Activated naive CD8-positive, alpha-beta T cell treated with anti-CD3 and anti-CD28 coated beads for 36 hours (primary cell): ENCODE measurements at regions not wholly inside any gene's neighbourhood (a gene's known extent, or its start where the extent isn't known, plus 50 kb on each side); places are given as distances from the start of the nearest gene placed in this dataset.
"Not testable (repeated sequence)": the region's sequence is repeated elsewhere in the genome, so short reads cannot be mapped to it uniquely, and the experiment has no call there.

ENCODE experiments used
- DNase-seq: peaks from one replicate; pipeline ENCODE4 v3.0.0; 2021
- H3K27ac Mint-ChIP-seq: one replicate; pipeline ENCODE4 v1.8.0; 2022; ENCODE audit warnings: mild to moderate bottlenecking, moderate library complexity, mixed read lengths
- H3K27me3 Mint-ChIP-seq: one replicate; pipeline ENCODE4 v1.8.0; 2022; ENCODE audit warnings: mild to moderate bottlenecking, mixed read lengths
- H3K36me3 Mint-ChIP-seq: one replicate; pipeline ENCODE4 v1.8.0; 2021; ENCODE audit warnings: mild to moderate bottlenecking, mixed read lengths
- H3K4me1 Mint-ChIP-seq: one replicate; pipeline ENCODE4 v1.8.0; 2021; ENCODE audit warnings: mixed read lengths
- H3K4me3 Mint-ChIP-seq: one replicate; pipeline ENCODE4 v1.8.0; 2022; ENCODE audit warnings: mild to moderate bottlenecking, moderate library complexity, mixed read lengths
- H3K9me3 Mint-ChIP-seq: one replicate; pipeline ENCODE4 v1.8.0; 2022; ENCODE audit warnings: mixed read lengths

DNA sequence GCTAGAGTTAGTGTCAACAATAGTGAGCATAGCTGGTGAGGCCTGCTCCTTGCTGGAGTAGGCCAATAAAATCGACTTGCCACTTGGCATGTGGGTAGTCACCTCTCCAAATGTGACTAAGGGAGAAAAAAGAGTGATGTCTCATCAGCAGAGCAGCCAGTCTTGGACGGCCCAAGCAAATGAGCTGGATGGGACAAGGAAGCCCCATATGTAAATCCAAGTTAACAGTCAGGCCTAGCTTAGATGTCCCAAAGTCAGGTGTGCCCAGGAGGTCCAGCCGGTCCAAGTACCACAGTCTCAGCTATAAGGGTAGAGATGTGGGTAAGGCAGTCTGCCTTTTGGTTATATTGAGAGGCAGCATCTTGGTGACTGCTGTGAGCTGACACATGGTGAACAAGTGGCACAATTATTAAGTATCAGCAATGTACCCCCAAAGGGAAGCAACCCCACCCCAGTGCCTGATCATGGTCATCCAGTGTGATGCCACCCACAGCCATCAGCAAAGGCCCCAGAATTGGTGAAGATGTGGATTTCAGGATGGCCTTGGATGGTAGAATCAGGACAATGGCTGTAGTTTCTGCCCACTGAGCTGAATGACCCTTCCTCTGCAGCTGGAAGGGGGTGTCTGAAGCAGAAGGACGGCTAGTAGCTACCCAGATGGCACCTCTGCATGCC lies 83.4 kb downstream of the TNFRSF13B start:
- H3K27ac Mint-ChIP-seq, result no peak overlapping the region

GRCh38 chr17:16887523-16888095 lies 84.3 kb downstream of the TNFRSF13B start:
- Mint-ChIP-seq H3K9me3 (no peaks in the 10 kb centered on the region), H3K4me1 (no peaks in the 10 kb centered on the region), H3K27me3 (no peaks in the 10 kb centered on the region), H3K36me3 (no peaks in the 10 kb centered on the region), H3K4me3 (no peak overlapping the region), H3K27ac (no peak overlapping the region)
- DNase-seq, result no peak

More for the DNA sequence above, 83.4 kb downstream of the TNFRSF13B start:
- H3K4me1 Mint-ChIP-seq, result no peaks in the 10 kb centered on the region
- H3K9me3 Mint-ChIP-seq, result no peaks in the 10 kb centered on the region
- H3K27me3 Mint-ChIP-seq, result no peaks in the 10 kb centered on the region
- H3K4me3 Mint-ChIP-seq, result no peak overlapping the region
- DNase-seq, result no peak
- no peaks in the 10 kb centered on the region for H3K36me3 Mint-ChIP-seq

DNA sequence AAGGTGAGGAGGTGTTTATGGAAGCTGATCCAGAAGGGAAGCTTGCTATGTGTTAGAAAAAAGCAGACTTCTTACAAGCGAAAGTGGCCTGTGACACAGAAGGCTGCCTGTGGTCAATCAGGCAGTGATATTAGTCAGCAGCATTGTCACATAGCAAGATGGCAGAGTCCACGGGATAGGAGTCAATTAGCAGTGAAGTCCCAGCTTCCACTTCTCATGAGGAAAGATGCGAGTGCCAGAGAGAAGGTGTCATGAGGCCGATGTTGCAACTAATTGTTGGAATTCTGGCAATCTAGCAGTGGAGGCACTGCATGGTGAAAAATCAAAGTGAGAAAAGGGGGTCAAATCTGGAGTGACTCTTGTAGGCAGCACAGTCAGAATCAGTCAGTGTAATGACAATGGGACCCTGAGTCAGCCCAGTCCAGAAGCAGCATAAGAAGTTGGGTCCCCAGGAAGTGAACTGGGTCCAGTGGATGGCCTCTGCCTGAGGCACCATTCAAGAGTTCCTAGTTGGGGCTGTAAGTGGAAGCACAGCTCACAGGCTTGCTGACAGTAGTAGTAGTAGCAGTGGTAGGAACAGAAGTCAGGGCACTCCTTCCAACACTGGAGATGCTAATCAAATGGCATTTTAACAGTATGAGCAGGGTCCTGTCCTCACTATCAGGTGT lies 85.1 kb downstream of the TNFRSF13B start:
- Mint-ChIP-seq H3K9me3 (no peaks in the 10 kb centered on the region), H3K27ac (no peak overlapping the region), H3K36me3 (no peaks in the 10 kb centered on the region), H3K4me3 (no peak overlapping the region), H3K4me1 (no peaks in the 10 kb centered on the region), H3K27me3 (peaks cover 3% of the 10 kb centered on the region)
- no peak for DNase-seq

- H3K27me3 Mint-ChIP-seq, H3K4me1 Mint-ChIP-seq, DNase-seq, H3K27ac Mint-ChIP-seq, H3K36me3 Mint-ChIP-seq, H3K9me3 Mint-ChIP-seq, H3K4me3 Mint-ChIP-seq: not testable (repeated sequence)
Measured at GRCh38 chr17:16885204-16885603, 86.7 kb downstream of the TNFRSF13B start.

- H3K36me3 Mint-ChIP-seq, H3K27ac Mint-ChIP-seq, H3K4me3 Mint-ChIP-seq, DNase-seq, H3K9me3 Mint-ChIP-seq, H3K27me3 Mint-ChIP-seq, H3K4me1 Mint-ChIP-seq: not testable (repeated sequence)
Measured at GRCh38 chr17:16882926-16883265, 89.0 kb downstream of the TNFRSF13B start.

DNA sequence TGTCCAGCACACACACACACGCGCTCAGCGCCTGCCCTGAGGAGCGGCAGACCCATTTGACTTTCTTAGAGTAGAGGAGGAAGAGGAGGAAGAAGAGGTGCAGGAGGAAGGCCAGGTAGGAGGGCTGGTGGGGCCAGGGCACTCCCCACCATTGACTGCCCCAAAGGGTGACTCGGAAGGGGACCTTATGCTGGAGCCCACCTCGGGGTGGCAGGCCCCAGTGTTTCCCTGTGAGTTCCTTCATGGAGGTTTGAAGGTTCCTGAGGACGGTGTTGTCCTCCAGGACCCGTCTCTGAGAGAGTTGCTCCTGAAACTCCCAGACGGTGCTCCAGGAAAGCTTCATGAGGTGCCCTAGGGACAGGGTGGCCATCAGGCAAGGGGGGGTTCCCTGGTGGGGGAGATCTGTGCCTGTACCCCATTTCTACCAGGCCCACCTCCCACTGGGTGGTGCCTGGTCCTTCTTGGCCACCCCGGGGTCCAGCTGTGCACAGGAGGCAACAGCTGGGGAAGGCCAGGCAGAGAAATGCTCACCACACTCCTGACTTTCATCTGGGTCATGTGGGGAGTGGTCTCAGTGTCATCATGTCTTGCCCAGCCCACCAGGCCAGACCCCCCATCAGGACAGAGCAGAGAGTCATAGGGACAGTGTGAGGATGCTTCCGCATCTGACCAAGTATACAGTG lies 89.5 kb downstream of the TNFRSF13B start:
- no peak overlapping the region for H3K4me3 Mint-ChIP-seq
- H3K36me3 Mint-ChIP-seq, result no peaks in the 10 kb centered on the region
- H3K9me3 Mint-ChIP-seq, result peaks cover 1% of the 10 kb centered on the region
- H3K27ac Mint-ChIP-seq, result no peak overlapping the region
- no peaks in the 10 kb centered on the region for H3K4me1 Mint-ChIP-seq
- H3K27me3 Mint-ChIP-seq, result peaks cover 7% of the 10 kb centered on the region
- DNase-seq, result no peak

DNA sequence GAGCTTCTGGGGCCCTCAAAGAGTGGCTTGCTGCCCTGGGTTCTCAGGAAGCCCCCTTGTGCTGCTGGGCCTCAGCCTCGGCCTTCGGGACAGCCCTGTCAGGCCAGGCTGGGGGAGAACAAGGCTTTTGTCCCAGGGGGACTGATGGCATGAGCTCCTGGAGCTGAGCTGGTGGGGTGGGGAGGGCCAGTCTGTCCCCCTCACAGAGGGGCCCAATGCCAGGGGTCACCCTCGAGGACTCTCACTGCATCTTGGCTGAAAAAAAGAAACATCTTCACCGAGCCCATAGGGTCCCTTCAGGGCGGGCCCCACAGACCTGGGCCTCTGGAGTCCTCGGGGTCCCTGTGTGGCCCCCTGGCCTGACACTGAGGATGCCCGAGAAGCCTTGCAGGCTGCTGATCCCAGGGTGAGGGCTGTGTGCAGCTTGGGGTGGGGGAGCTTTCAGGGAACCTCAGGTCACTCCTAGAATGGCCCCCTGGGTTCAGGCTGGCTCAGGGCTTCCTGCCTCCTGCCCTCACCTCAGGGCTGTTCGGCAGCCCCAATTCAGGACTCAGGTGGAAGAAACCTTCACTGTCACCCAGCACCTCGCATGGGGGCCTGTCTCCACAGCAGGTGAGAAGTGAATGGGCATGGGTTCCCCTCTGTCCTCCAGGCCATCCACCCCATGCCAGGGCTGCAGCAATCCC lies 90.5 kb downstream of the TNFRSF13B start:
- H3K4me1 Mint-ChIP-seq, result no peaks in the 10 kb centered on the region
- H3K4me3 Mint-ChIP-seq, result no peak overlapping the region
- no peaks in the 10 kb centered on the region for H3K36me3 Mint-ChIP-seq
- H3K9me3 Mint-ChIP-seq, result peaks cover 4% of the 10 kb centered on the region
- no peak overlapping the region for H3K27ac Mint-ChIP-seq
- DNase-seq, result no peak
- peaks cover 7% of the 10 kb centered on the region for H3K27me3 Mint-ChIP-seq

GRCh38 chr17:16880843-16881230 lies 91.1 kb downstream of the TNFRSF13B start:
- no peak overlapping the region for H3K27ac Mint-ChIP-seq
- no peaks in the 10 kb centered on the region for H3K4me1 Mint-ChIP-seq
- peaks cover 4% of the 10 kb centered on the region for H3K9me3 Mint-ChIP-seq

GRCh38 chr17:16880121-16880842 lies 91.6 kb downstream of the TNFRSF13B start:
- Mint-ChIP-seq H3K4me3 (no peak overlapping the region), H3K36me3 (no peaks in the 10 kb centered on the region), H3K9me3 (peaks cover 4% of the 10 kb centered on the region), H3K27me3 (peaks cover 7% of the 10 kb centered on the region), H3K4me1 (no peaks in the 10 kb centered on the region), H3K27ac (no peak overlapping the region)
- DNase-seq, result no peak

More at GRCh38 chr17:16880843-16881230, 91.1 kb downstream of the TNFRSF13B start:
- Mint-ChIP-seq H3K36me3 (no peaks in the 10 kb centered on the region), H3K4me3 (no peak overlapping the region), H3K27me3 (peaks cover 7% of the 10 kb centered on the region)
- no peak for DNase-seq

GRCh38 chr17:16879686-16880085 lies 92.2 kb downstream of the TNFRSF13B start:
- no peak for DNase-seq
- Mint-ChIP-seq H3K4me1 (no peaks in the 10 kb centered on the region), H3K36me3 (no peaks in the 10 kb centered on the region), H3K4me3 (no peak overlapping the region), H3K27ac (no peak overlapping the region), H3K9me3 (peaks cover 4% of the 10 kb centered on the region), H3K27me3 (peaks cover 7% of the 10 kb centered on the region)

DNA sequence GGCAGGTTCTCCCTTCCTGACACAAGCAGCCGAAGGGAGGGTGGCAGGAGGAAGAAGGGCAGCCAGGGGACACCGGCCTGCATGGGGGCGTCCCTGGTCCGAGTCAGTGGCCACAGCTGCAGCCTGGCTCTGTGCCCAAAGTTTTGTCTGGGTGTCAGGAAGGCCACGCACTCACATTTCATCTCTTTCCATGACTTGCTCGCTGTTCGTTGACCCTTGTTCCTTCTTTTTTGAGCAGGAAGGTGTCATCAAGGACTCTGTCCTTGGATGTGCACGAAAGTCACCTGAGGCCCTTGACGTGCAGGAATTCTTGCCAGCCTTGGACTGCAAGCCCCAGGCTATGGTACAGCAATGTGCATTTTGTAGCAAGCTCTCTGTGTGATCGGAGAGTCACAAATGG lies 93.3 kb downstream of the TNFRSF13B start:
- DNase-seq, result no peak
- Mint-ChIP-seq H3K27ac (no peak overlapping the region), H3K36me3 (no peaks in the 10 kb centered on the region)

GRCh38 chr17:16878084-16878483 lies 93.8 kb downstream of the TNFRSF13B start:
- peaks cover 7% of the 10 kb centered on the region for H3K27me3 Mint-ChIP-seq
- H3K27ac Mint-ChIP-seq, result no peak overlapping the region
- H3K4me1 Mint-ChIP-seq, result no peaks in the 10 kb centered on the region
- H3K4me3 Mint-ChIP-seq, result no peak overlapping the region
- no peaks in the 10 kb centered on the region for H3K36me3 Mint-ChIP-seq
- DNase-seq, result no peak
- peaks cover 4% of the 10 kb centered on the region for H3K9me3 Mint-ChIP-seq

More for the DNA sequence above, 93.3 kb downstream of the TNFRSF13B start:
- Mint-ChIP-seq H3K4me3 (no peak overlapping the region), H3K4me1 (no peaks in the 10 kb centered on the region), H3K27me3 (peaks cover 7% of the 10 kb centered on the region), H3K9me3 (peaks cover 4% of the 10 kb centered on the region)

DNA sequence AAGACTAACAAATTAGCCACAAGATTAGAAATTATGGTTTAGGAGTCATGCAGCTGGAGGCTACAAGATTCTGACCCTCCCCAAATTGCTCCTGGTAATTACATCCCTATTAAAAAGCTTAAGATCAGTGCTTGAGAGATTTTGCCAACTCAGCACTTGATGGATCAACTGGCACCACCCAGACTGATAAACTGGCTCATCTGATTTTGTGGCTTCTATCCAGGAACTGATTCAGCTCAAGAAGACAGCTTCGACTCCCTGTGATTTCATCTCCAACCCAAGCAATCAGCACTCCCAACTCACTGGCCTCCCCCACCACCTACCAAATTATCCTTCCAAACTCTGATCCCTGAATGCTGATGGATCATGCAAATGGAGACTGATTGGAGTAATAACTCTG lies 94.8 kb downstream of the TNFRSF13B start:
- Mint-ChIP-seq H3K4me3 (no peak overlapping the region), H3K36me3 (no peaks in the 10 kb centered on the region), H3K4me1 (no peaks in the 10 kb centered on the region), H3K27me3 (peaks cover 7% of the 10 kb centered on the region), H3K9me3 (peaks cover 4% of the 10 kb centered on the region), H3K27ac (no peak overlapping the region)
- DNase-seq, result no peak

DNA sequence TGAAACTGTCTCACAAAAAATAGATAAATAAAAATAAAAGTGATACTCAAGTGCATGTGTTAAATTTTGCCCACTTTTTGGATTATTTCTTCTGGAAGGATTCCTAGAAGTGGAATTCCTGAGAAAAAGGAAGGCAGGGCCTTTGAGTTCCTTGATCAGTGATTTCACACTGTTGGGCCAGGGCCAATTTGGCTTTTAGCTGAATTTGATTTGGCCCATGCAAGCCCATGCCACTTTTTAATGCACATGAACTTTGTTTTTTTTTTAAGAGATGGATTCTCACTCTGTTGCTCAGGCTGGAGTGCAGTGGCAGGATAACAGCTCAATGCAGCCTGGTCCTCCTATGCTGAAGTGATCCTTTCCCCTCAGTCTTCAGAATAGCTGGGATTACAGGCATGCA lies 96.3 kb downstream of the TNFRSF13B start:
- H3K4me3 Mint-ChIP-seq, result no peak overlapping the region
- no peak overlapping the region for H3K27ac Mint-ChIP-seq
- no peak for DNase-seq
- H3K9me3 Mint-ChIP-seq, result peaks cover 4% of the 10 kb centered on the region
- H3K36me3 Mint-ChIP-seq, result no peaks in the 10 kb centered on the region
- no peaks in the 10 kb centered on the region for H3K4me1 Mint-ChIP-seq
- peaks cover 4% of the 10 kb centered on the region for H3K27me3 Mint-ChIP-seq
